ENCODE measurements at regions not wholly inside any gene's neighbourhood (a gene's known extent, or its start where the extent isn't known, plus 50 kb on each side); places are given as distances from the start of the nearest gene placed in this dataset.

DNA sequence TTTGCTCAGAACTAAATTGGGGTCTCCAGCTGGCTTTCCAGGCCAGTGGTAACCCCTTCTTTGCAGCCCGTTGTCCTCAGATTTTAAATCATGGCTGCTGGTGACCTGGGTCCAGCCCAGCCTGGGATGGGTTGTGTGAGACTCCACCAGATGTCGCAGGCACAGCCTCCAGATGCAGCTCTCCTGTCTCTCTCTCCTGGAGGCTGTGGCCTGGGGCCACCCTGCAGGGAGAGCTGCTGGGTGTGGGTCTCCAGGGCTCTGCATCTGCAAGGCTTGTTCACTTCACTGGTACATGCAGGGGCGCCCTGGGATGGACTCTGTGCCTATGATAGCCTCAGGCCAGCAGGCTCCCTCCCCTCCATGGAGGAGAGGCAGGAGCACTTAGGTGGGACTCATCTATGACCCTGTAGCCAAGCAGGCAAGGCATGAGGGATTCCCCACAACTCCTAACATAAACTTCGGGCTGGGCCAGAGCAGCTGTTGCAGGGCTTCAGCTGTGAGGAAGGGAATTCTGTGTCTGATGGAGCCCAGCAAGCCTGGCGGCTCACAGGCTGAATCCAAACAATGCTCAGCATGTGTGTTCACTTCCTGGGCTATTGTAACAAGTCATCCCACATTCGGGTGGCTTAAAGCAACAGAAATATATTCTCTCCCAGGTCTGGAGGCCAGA, 94.7 kb upstream of the NXT1 start:
- no peak for TF ChIP-seq EP300 (IDR thresholded peaks at IDR 0.05)
- TF ChIP-seq, protein P1, sequence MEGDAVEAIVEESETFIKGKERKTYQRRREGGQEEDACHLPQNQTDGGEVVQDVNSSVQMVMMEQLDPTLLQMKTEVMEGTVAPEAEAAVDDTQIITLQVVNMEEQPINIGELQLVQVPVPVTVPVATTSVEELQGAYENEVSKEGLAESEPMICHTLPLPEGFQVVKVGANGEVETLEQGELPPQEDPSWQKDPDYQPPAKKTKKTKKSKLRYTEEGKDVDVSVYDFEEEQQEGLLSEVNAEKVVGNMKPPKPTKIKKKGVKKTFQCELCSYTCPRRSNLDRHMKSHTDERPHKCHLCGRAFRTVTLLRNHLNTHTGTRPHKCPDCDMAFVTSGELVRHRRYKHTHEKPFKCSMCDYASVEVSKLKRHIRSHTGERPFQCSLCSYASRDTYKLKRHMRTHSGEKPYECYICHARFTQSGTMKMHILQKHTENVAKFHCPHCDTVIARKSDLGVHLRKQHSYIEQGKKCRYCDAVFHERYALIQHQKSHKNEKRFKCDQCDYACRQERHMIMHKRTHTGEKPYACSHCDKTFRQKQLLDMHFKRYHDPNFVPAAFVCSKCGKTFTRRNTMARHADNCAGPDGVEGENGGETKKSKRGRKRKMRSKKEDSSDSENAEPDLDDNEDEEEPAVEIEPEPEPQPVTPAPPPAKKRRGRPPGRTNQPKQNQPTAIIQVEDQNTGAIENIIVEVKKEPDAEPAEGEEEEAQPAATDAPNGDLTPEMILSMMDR (IDR thresholded peaks at IDR 0.05), result no peak
- no peak for TF ChIP-seq POLR2AphosphoS5 (IDR thresholded peaks at IDR 0.05)
- no peak for TF ChIP-seq POLR2A (IDR thresholded peaks at IDR 0.05)
